A673 (cell line): ENCODE measurements at regions not wholly inside any gene's neighbourhood (a gene's known extent, or its start where the extent isn't known, plus 50 kb on each side); places are given as distances from the start of the nearest gene placed in this dataset.

Experiments used
- CTCF ChIP-seq: fragments of 300-800, 200-600 bp; sonication (generic); conservative IDR thresholded peaks from 2 replicates; pipeline ENCODE4 v1.5.1; 2017; ENCODE audit warnings: low read depth, mild to moderate bottlenecking, antibody characterized with exemption, low read length, moderate library complexity, mixed read lengths
- EZH2 ChIP-seq: fragments of 200-600 bp; sonication (generic); IDR thresholded peaks from 2 replicates; pipeline ENCODE4 v1.6.1; 2017; ENCODE audit warnings: borderline replicate concordance, low read depth, mild to moderate bottlenecking, mixed read lengths, antibody characterized with exemption, low read length; ENCODE audit not compliant: poor library complexity, severe bottlenecking

- no peak for TF ChIP-seq CTCF
- TF ChIP-seq EZH2, result no peak
Measured at GRCh38 chr16:66058172-66058691, 308.3 kb upstream of the CDH5 start.
